ENCODE measurements at regions not wholly inside any gene's neighbourhood (a gene's known extent, or its start where the extent isn't known, plus 50 kb on each side); places are given as distances from the start of the nearest gene placed in this dataset.

DNA sequence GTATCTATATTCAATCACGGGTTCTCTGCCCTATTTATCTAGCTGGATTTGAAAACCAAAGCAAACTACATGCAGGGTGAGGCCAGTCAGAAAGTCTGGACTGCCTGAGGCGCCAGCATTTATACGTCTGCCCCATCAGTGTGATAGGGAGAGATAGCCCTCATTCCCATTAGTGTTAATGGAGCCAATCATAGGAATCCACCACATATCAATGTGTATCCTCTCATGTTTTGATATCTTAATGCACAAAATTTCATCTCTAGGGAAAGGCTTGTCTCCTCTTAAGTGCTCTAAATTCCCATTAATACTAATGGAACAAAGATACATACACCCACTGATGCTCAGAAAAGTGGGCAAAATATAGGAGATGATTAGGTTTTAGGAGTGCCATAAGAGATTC lies 376.2 kb downstream of the BTBD3 start:
- TF ChIP-seq, protein P1, sequence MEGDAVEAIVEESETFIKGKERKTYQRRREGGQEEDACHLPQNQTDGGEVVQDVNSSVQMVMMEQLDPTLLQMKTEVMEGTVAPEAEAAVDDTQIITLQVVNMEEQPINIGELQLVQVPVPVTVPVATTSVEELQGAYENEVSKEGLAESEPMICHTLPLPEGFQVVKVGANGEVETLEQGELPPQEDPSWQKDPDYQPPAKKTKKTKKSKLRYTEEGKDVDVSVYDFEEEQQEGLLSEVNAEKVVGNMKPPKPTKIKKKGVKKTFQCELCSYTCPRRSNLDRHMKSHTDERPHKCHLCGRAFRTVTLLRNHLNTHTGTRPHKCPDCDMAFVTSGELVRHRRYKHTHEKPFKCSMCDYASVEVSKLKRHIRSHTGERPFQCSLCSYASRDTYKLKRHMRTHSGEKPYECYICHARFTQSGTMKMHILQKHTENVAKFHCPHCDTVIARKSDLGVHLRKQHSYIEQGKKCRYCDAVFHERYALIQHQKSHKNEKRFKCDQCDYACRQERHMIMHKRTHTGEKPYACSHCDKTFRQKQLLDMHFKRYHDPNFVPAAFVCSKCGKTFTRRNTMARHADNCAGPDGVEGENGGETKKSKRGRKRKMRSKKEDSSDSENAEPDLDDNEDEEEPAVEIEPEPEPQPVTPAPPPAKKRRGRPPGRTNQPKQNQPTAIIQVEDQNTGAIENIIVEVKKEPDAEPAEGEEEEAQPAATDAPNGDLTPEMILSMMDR (IDR thresholded peaks at IDR 0.05; ENCODE audit: extremely low read depth in 1 of 2, insufficient read depth in 1 of 2, low read depth in 1 of 2, low read length in 2 of 2) = no peak
- no peak for TF ChIP-seq POLR2AphosphoS5 (IDR thresholded peaks at IDR 0.05; ENCODE audit: insufficient read depth, low read depth, low read length)
- no peak for TF ChIP-seq POLR2A (IDR thresholded peaks at IDR 0.05; ENCODE audit: low read depth, low read length)
- TF ChIP-seq FOS (IDR thresholded peaks at IDR 0.05; ENCODE audit: borderline replicate concordance, insufficient read depth, low read length) = no peak
